ENCODE measurements at regions not wholly inside any gene's neighbourhood (a gene's known extent, or its start where the extent isn't known, plus 50 kb on each side); places are given as distances from the start of the nearest gene placed in this dataset.

DNA sequence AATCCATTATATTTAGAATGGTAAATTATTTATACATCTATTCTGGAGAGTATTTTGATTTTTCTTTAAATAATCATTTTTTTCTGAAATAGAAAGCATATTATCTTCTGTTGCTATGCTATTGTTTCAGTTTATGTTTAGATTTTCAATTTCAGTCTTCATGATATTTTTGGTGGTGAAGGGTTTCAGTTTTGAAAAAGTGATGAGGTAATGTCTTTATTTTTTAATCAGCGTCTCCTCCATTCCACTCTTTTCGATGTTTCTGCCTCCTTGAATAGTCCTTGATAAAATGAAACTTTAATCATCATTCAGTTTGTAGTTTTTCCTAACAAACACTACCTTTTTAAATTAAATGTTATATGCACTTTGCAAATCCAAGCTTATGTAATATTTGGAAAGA lies 428.6 kb downstream of the PTPRC start:
- no peak for TF ChIP-seq POLR2AphosphoS5 (IDR thresholded peaks at IDR 0.05)
- TF ChIP-seq, protein P1, sequence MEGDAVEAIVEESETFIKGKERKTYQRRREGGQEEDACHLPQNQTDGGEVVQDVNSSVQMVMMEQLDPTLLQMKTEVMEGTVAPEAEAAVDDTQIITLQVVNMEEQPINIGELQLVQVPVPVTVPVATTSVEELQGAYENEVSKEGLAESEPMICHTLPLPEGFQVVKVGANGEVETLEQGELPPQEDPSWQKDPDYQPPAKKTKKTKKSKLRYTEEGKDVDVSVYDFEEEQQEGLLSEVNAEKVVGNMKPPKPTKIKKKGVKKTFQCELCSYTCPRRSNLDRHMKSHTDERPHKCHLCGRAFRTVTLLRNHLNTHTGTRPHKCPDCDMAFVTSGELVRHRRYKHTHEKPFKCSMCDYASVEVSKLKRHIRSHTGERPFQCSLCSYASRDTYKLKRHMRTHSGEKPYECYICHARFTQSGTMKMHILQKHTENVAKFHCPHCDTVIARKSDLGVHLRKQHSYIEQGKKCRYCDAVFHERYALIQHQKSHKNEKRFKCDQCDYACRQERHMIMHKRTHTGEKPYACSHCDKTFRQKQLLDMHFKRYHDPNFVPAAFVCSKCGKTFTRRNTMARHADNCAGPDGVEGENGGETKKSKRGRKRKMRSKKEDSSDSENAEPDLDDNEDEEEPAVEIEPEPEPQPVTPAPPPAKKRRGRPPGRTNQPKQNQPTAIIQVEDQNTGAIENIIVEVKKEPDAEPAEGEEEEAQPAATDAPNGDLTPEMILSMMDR (IDR thresholded peaks at IDR 0.05; ENCODE audit: poor library complexity, severe bottlenecking): no peak

All from neural cell (in vitro differentiated cells).